Muscle of back (tissue), 3 donors: ENCODE measurements at regions not wholly inside any gene's neighbourhood (a gene's known extent, or its start where the extent isn't known, plus 50 kb on each side); places are given as distances from the start of the nearest gene placed in this dataset.
A peak's percentile ranks its signal among the peaks of the same experiment; 100 is the strongest.

Experiments used
- DNase-seq, 3 donors: peaks; one replicate each; pipeline versions ENCODE4 v3.0.0 to v3.0.0-alpha.2; 2013

GRCh38 chr6:166693880-166694279, 66.8 kb upstream of the RPS6KA2 start:
- DNase-seq: no peak

- no peak for DNase-seq
These were observed 65.8 kb upstream of the RPS6KA2 start for GRCh38 chr6:166692723-166693302.

- no peak for DNase-seq
These were observed 64.7 kb upstream of the RPS6KA2 start for GRCh38 chr6:166691746-166692145.

GRCh38 chr6:166691199-166691598, 64.1 kb upstream of the RPS6KA2 start:
- DNase-seq: peak in 1 of 3 donors; percentile 28

- no peak for DNase-seq
These were observed 62.6 kb upstream of the RPS6KA2 start for GRCh38 chr6:166689687-166690086.

GRCh38 chr6:166688901-166689300, 61.9 kb upstream of the RPS6KA2 start:
- no peak for DNase-seq

- no peak for DNase-seq
These were observed 60.8 kb upstream of the RPS6KA2 start for GRCh38 chr6:166687879-166688205.

- DNase-seq: no peak
These were observed 60.2 kb upstream of the RPS6KA2 start for GRCh38 chr6:166687070-166687878.

GRCh38 chr6:166686317-166686716, 59.3 kb upstream of the RPS6KA2 start:
- no peak for DNase-seq

GRCh38 chr6:166684866-166685265, 57.8 kb upstream of the RPS6KA2 start:
- no peak for DNase-seq

GRCh38 chr6:166684170-166684569, 57.1 kb upstream of the RPS6KA2 start:
- no peak for DNase-seq

GRCh38 chr6:166683477-166683876, 56.4 kb upstream of the RPS6KA2 start:
- peak in 1 of 3 donors; percentile 7 for DNase-seq

- no peak for DNase-seq
These were observed 52.5 kb upstream of the RPS6KA2 start for GRCh38 chr6:166679566-166679965.

- no peak for DNase-seq
These were observed 51.4 kb upstream of the RPS6KA2 start for GRCh38 chr6:166678426-166678825.

GRCh38 chr6:166677941-166678340, 50.9 kb upstream of the RPS6KA2 start:
- DNase-seq: no peak
